ENCODE measurements at regions not wholly inside any gene's neighbourhood (a gene's known extent, or its start where the extent isn't known, plus 50 kb on each side); places are given as distances from the start of the nearest gene placed in this dataset.
"Not testable (repeated sequence)": the region's sequence is repeated elsewhere in the genome, so short reads cannot be mapped to it uniquely, and the experiment has no call there.

DNA sequence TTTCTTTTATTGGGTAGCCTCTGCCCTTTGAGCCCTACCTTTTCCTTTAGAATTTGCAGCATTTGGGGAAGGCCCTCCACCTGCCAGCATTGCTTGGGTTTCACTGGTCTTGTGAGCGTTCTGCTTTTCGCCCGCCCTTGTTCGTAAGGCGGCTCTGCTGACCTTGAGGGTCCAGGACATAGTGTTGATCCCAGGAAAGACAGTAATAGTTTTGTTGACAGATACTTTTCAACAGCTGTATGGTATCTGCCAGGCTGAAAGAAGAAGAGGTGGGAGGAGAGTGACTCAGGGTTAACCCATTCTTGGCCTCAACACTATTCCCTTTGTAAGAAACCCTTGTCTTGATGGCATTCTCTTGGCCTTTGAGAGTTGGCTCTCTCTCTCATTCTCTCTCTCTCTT is 113.4 kb upstream of the SPAG17 start:
- DNase-seq (ENCODE audit: low read depth), result no peak

DNA sequence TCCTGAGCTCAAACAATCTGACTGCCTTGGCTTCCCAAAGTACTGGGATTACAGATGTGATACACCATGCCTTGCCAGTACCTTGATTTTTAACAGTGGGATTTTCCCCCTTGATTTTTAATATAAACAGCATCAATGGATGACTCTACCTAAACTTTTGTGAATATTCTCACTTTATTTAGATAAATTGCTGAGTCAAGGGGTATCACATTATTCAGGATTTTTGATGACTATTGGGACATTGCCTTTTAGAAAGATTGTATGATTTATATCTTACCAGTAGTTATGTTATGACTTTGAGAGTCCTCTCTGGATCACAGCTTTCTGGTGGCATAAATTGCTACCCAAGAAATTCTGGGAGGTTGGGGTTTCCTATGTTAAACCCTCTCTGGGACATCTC is 112.5 kb upstream of the SPAG17 start:
- DNase-seq (ENCODE audit: low read depth), result no peak

DNA sequence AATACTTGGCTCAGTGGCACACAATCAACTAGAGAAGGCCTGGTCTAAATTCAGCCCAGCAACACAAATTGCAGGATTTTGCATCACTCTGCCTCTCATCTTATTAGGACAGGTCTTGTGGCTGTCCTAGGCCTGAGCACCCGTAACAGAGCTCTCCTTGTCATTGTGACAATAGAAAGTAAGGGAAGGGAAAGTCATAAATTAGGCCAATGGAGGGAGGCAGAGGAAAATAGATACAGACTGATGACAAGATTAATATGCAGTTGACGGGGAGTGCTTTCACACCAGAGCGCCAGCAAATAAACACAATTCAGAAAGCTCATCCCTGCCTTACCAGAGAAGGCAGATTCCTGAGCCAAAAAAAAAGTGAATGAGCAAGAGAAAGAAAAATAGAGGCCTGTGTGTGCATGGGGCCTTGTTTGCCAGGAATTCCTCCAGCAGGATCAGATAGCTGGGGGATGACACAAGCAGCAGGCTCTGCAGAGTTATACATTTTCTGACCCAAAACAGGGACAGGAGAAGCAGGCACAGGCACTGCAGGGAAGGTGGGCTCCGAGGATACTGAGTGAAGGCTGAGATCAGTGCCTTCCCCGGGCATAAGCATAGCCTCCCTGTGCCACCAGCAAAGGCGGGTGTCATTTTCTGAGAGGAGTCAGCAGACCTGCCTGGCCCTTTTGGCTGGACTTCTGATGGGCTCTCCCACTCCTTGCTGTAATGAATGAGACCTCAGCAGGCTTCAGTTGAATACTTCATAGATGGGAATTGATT is 110.0 kb upstream of the SPAG17 start:
- no peak for DNase-seq (ENCODE audit: low read depth)

- DNase-seq (ENCODE audit: low read depth), result no peak
These were observed 106.6 kb upstream of the SPAG17 start for GRCh38 chr1:118291661-118292060.

DNA sequence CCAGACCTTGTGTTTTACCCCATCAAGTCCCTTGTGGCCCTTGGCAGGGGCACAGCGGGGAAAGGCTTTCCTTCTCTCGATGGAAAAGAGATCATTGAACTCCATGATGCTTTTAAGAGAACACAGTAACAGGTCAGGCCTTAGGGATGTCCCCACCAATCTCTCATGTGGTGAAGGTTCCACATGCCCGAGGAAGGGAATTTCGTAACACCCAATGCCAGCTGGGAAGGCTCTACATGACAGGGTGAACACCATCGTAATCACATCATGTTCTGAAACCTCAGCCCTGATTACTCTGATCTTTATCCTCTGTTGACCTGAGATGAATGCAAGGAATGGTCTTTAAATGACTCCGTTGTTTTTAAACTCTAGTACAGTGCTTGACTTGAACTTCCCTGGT is 105.5 kb upstream of the SPAG17 start:
- no peak for DNase-seq (ENCODE audit: low read depth)

DNA sequence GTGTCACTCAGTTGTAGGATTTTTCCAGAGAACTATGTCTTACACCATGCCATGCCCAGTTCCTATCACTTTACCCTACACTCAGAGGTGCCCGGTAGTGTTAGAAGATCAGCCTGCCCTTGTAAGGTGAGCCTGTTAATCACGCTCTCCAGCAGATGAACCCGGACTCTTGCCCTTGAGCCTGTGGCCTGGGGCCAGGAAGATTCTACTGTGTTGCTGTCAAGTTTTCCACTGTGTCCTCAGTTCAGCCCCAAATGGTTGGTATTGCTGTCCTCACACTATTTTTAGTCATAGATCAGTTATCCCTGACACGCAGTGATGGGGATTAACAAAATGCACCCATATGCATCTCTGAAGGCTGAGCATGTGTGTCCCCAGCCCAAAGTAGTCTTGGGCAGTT is 105.0 kb upstream of the SPAG17 start:
- DNase-seq (ENCODE audit: low read depth), result no peak

DNA sequence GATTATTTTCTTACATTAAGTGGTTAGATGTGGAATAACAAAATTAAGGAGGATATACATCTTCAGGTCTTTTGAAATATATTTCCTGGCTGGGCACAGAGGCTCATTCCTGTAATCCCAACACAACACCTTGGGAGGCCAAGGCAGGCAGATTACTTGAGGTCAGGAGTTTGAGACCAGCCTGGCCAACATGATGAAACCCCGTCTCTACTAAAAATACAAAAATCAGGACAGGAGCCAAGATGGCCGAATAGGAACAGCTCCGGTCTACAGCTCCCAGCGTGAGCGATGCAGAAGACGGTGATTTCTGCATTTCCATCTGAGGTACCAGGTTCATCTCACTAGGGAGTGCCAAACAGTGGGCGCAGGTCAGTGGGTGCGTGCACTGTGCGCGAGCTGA is 95.6 kb upstream of the SPAG17 start:
- not testable (repeated sequence) for DNase-seq (ENCODE audit: low read depth)

- DNase-seq (ENCODE audit: low read depth), result no peak
These were observed 90.6 kb upstream of the SPAG17 start for GRCh38 chr1:118275472-118276115.

DNA sequence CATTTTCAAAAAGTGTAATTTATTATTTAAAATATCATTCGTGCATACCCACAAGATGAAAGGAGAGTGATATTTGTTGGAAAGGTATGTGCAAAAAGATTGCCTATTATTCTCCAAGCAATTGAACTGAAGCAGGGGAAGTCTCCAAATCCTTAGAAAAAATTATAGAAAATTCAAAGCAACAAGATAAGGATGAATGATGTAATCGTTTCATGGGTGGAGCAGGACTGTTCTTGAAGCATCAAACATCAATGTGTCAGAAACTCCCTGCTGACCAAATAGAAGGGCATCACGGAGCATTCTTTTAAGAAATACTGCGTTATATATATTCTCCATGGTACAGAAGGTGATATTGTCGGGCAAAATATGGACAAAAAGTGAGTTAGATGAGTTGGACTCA is 87.9 kb upstream of the SPAG17 start:
- no peak for DNase-seq (ENCODE audit: low read depth)

GRCh38 chr1:118271883-118272282 is 86.9 kb upstream of the SPAG17 start:
- DNase-seq (ENCODE audit: low read depth), result no peak

- no peak for DNase-seq (ENCODE audit: low read depth)
These were observed 84.6 kb upstream of the SPAG17 start for GRCh38 chr1:118269598-118269997.

- no peak for DNase-seq (ENCODE audit: low read depth)
These were observed 81.4 kb upstream of the SPAG17 start for GRCh38 chr1:118266436-118266835.

DNA sequence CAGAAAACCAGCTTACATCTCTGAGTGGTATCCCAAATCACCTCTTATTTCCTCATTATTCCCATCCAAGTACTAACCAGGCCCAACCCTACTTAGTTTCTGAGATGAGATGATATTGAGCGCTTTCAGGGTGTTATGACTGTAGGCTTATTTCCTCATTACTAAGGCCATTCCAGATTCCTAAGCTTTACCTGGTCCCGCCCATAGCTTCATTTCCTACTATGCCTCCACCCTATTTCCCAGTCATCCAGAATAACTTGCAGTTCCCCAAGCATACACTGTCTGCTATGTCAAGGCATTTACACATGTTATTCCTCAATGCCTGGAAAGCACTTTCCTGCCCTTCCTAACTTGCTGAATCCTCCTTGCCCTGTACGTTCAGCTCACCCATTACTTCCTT is 79.3 kb upstream of the SPAG17 start:
- no peak for DNase-seq (ENCODE audit: low read depth)

GRCh38 chr1:118262865-118263264 is 77.8 kb upstream of the SPAG17 start:
- no peak for DNase-seq (ENCODE audit: low read depth)

DNA sequence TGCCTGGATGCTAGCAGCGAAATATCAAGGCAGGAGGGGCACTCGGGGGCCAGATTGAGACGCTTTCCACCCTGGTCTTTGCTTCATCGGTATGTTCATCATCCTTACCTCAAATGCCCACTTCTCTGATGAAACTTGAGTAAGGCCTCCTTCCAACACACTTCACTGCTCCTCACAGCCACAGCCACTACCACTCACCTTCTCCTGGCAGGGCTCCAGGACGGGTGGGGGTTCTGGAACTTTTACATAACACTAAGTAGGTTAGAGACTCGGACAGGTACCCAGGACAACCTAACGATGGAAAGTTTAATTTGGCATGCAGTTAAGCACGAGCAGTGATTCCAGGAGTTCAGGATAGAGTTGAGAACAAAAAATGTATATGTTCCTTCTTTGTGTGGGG is 73.9 kb upstream of the SPAG17 start:
- no peak for DNase-seq (ENCODE audit: low read depth)

- DNase-seq (ENCODE audit: low read depth), result no peak
These were observed 72.9 kb upstream of the SPAG17 start for GRCh38 chr1:118257946-118258345.

DNA sequence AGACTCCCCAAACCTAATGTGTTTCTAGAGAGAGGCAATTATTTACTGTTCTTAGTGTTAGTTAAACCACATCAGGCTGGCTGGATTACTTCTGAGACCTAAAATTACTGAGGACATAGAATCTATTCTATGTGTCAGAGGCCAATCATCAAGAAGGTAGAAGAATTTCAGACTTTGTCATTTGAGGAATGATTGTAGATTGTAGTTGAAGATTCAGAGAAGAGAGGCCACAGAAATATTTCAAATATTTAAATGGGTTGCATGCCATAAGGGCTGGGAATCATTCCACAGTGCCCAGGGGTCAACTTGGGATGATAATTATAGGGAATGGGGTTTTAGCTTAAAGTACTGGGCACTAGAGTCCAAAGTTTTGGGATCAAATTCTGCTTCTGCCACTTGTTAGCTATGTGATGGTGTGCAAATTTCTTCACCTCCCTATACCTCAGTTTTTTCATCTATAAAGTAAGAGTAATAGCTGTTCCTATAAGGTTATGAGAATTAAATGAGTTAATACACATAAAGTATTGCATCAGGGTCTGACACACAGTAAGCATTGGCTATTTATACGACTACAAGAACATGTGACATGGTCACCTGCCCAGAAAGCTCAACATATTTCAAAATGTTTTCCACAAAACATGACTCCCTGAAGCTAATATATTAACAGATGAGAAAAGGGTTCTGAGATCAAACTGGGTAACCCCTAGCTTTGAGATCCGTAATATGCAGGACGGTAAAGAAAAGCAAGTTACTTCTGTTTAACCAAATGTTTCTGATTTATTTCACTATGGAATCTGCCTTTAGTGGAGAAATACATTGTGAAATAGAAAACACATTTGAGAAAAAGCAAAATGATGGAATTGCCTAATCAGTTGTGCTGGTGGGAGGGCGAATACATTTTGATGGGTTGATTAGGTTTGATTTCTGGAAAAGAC is 69.7 kb upstream of the SPAG17 start:
- no peak for DNase-seq (ENCODE audit: low read depth)

GRCh38 chr1:118254001-118254400 is 69.0 kb upstream of the SPAG17 start:
- no peak for DNase-seq (ENCODE audit: low read depth)

- no peak for DNase-seq (ENCODE audit: low read depth)
These were observed 68.3 kb upstream of the SPAG17 start for GRCh38 chr1:118253053-118253915.

DNA sequence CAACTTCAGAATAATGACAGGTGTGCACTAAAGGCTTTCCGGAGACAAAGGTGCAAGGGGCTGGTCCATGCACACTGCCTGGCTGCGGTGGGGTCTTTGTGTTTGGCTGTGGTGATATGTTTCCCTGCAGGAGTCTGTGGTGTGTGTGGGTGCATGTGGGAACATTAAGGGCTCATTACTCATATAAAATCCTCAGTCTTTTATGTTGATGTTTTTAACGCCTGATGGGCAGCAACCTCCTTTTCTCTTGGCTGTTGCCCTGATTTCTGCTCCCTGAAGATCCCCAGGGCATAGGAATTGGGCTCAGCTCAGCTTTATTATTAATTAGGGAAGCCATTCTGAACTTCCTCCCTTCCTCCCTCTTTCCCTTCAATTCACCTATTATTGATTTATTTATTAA is 67.6 kb upstream of the SPAG17 start:
- DNase-seq (ENCODE audit: low read depth), result no peak

DNA sequence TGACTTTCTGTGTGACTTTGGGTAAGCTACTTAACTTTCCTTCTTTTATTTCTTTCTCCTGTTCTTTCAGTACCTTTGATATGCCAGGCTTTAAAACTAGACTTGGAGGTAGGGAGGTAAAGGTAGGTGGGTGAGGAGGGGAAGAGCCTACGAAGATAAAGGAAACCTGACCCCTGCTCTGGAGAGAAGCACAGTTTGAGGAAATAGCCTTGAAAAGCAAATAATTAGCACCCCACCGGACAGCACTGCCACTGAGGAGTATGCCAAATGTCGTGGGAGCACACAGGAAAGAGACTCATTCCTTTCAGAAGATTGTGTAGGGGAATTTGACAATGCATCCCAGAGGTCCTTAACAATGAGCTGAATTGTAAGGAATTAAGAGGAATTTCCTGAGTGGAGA is 65.2 kb upstream of the SPAG17 start:
- no peak for DNase-seq (ENCODE audit: low read depth)

DNA sequence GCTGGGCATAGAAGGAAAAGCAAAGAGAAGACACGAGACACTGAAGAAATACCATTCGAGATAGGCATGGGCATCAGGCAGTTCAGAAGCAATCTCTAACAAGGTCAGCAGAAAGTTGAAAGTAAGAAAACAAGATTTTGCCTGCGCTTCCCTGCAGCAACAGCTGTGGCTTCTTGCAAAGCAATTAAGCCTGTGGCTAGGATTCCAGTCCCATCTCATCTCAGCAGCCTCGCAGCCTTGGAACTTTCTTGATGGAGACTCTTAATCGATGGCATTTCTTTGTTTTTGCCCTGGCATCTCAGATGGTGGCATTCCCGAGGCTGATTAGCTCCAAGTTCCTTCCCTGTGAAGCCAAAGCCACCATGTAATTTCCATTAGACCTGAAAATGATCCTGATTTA is 64.6 kb upstream of the SPAG17 start:
- DNase-seq (ENCODE audit: low read depth), result no peak

All from ELR (cell line).